Ovary (tissue), 7 donors: ENCODE measurements at regions not wholly inside any gene's neighbourhood (a gene's known extent, or its start where the extent isn't known, plus 50 kb on each side); places are given as distances from the start of the nearest gene placed in this dataset.
"Not testable (repeated sequence)": the region's sequence is repeated elsewhere in the genome, so short reads cannot be mapped to it uniquely, and the experiment has no call there.

ENCODE experiments used
- DNase-seq, 5 donors: peaks; one replicate each; pipeline ENCODE4 v3.0.0-alpha.2; 2019 to 2020
- H3K27ac ChIP-seq, 2 donors: fragments of 200-600 bp; one replicate each; pipeline versions ENCODE4 v1.5.1 to v1.8.0; 2019 to 2022
- H3K27me3 ChIP-seq: fragments of 200-600 bp; one replicate; pipeline ENCODE4 v1.8.0; 2022
- H3K36me3 ChIP-seq: fragments of 200-600 bp; sonication (generic); one replicate; pipeline ENCODE4 v1.5.1; 2019
- H3K4me1 ChIP-seq: one replicate; pipeline ENCODE4 v1.8.1; 2013; ENCODE audit warnings: mild to moderate bottlenecking, moderate library complexity; ENCODE audit not compliant: insufficient read depth
- H3K4me3 ChIP-seq: fragments of 200-600 bp; sonication (generic); one replicate; pipeline ENCODE4 v1.5.1; 2017
- H3K9me3 ChIP-seq, 2 donors: fragments of 200-600 bp in 1 of 2; sonication (generic) in 1 of 2; one replicate each; pipeline versions ENCODE4 v1.5.1 to v1.8.1; 2013 to 2019; ENCODE audit warnings: mild to moderate bottlenecking in 1 of 2, moderate library complexity in 1 of 2
- CTCF ChIP-seq, 3 donors: fragments of 450-650 bp in 2 of 3; fragments of 200-600 bp in 1 of 3; IDR thresholded peaks; one replicate each; pipeline versions ENCODE4 v1.5.1 to v1.8.0; 2016 to 2022; ENCODE audit warnings: antibody characterized with exemption in 3 of 3, mild to moderate bottlenecking in 1 of 3
- EP300 ChIP-seq: sonication (generic); formaldehyde crosslinking; IDR thresholded peaks from one replicate; pipeline ENCODE4 v1.6.1; 2017; ENCODE audit warnings: antibody characterized with exemption
- POLR2A ChIP-seq: fragments of 450-650 bp; IDR thresholded peaks from one replicate; pipeline ENCODE4 v1.6.1; 2017; ENCODE audit warnings: antibody characterized with exemption, mild to moderate bottlenecking, moderate library complexity
- WGBS, 3 donors: extraction: QIAGEN DNeasy Blood & Tissue Kit in 1 of 3; methylation state at CpG; one replicate each; pipeline versions ENCODE4 v1.1.5 to v1.1.7; 2013 to 2017; 5-methylcytosine and 5-hydroxymethylcytosine counted together
- intact Hi-C, 4 donors: fragments of 100-400 bp; cut with DNase I; formaldehyde crosslinking; loops; one replicate each; pipeline versions ENCODE4 v1.11.0 to v1.15.1; 2022 to 2023
- donor health status: DM: no; HTN: no; CAD: no; lungs with moderate emphysema.
- donor health status: DM: no; HTN: no; CAD: no.
- donor health status: Bipolar disorder and iron deficiency.
- donor health status: DM: no; HTN: no; CAD: no.
- donor health status: DM: yes; HTN: yes; CAD: no.

- H3K9me3 ChIP-seq, DNase-seq, H3K4me3 ChIP-seq, H3K36me3 ChIP-seq, H3K27me3 ChIP-seq, intact Hi-C loops, H3K4me1 ChIP-seq, H3K27ac ChIP-seq: not testable (repeated sequence)
- 66 to 77% (median 74%) methylated on average over 3 of the region's 3 CpGs for WGBS, 3 donors
These were observed 52.9 kb upstream of the CSF1 start for GRCh38 chr1:109857702-109858101.

DNA sequence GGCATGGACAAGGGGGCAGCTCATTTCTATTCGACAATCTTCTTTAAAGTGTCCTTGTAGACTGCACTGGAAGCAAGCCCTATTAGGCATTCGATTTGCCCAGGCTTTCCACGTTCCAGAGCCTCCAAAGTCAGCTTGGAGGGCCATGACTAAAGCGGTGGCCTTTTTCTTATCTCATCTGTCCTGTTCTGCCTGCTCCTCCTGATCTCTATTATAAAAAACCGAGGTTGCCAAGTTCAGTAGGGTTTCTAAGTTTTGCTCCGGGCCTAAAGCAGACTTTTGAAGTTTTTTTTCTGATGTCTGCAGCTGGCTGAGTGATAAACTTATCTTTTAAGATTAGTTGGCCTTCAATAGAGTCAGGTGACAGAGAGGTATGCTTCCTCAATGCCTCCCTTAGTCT, 54.7 kb upstream of the CSF1 start:
- not testable (repeated sequence) for H3K27me3 ChIP-seq

GRCh38 chr1:109853972-109854371, 56.7 kb upstream of the CSF1 start:
- H3K4me1 ChIP-seq, H3K4me3 ChIP-seq, H3K36me3 ChIP-seq, intact Hi-C loops, H3K27me3 ChIP-seq, H3K27ac ChIP-seq, DNase-seq, H3K9me3 ChIP-seq: not testable (repeated sequence)
- 91 to 94% (median 94%) methylated on average over 2 of the region's 2 CpGs for WGBS, 3 donors

More for the DNA sequence above, 54.7 kb upstream of the CSF1 start:
- H3K4me3 ChIP-seq, H3K27ac ChIP-seq, intact Hi-C loops, H3K9me3 ChIP-seq, H3K4me1 ChIP-seq, DNase-seq, H3K36me3 ChIP-seq: not testable (repeated sequence)
- WGBS, 3 donors: 38 to 45% (median 39%) methylated on average over 6 of the region's 6 CpGs

GRCh38 chr1:109852221-109853015, 58.2 kb upstream of the CSF1 start:
- H3K4me3 ChIP-seq, H3K27me3 ChIP-seq, H3K27ac ChIP-seq, H3K4me1 ChIP-seq, H3K9me3 ChIP-seq, H3K36me3 ChIP-seq, intact Hi-C loops: not testable (repeated sequence)
- 62 to 70% (median 65%) methylated on average over 12 of the region's 12 CpGs for WGBS, 3 donors
- DNase-seq: peak in 4 of 5 donors; percentile 29 to 43 (median 38)

- no peaks in the 10 kb centered on the region for H3K4me1 ChIP-seq
- no peaks in the 10 kb centered on the region for H3K9me3 ChIP-seq
- intact Hi-C loops: no loop called here
- H3K36me3 ChIP-seq: no peaks in the 10 kb centered on the region
- no peak overlapping the region for H3K27ac ChIP-seq
- DNase-seq: no peak
- no peak for TF ChIP-seq CTCF (IDR thresholded peaks at IDR 0.05)
- TF ChIP-seq EP300: no peak
- no peak for TF ChIP-seq POLR2A
- no peak overlapping the region for H3K4me3 ChIP-seq
- 75 to 81% (median 79%) methylated on average over 4 of the region's 4 CpGs for WGBS, 3 donors
- H3K27me3 ChIP-seq: no peaks in the 10 kb centered on the region
These were observed 59.8 kb upstream of the CSF1 start for GRCh38 chr1:109850827-109851226.

GRCh38 chr1:109850194-109850593, 60.5 kb upstream of the CSF1 start:
- H3K9me3 ChIP-seq: no peaks in the 10 kb centered on the region
- no peaks in the 10 kb centered on the region for H3K27me3 ChIP-seq
- H3K36me3 ChIP-seq: no peaks in the 10 kb centered on the region
- TF ChIP-seq CTCF (IDR thresholded peaks at IDR 0.05): no peak
- TF ChIP-seq POLR2A: no peak
- TF ChIP-seq EP300: no peak
- no peak for DNase-seq
- H3K27ac ChIP-seq: no peak overlapping the region
- H3K4me1 ChIP-seq: no peaks in the 10 kb centered on the region
- WGBS, 3 donors: 88 to 95% (median 94%) methylated on average over 4 of the region's 4 CpGs
- no peak overlapping the region for H3K4me3 ChIP-seq
- intact Hi-C loops: no loop called here
